HG03139 (cell line): ENCODE measurements at regions not wholly inside any gene's neighbourhood (a gene's known extent, or its start where the extent isn't known, plus 50 kb on each side); places are given as distances from the start of the nearest gene placed in this dataset.

Source experiments
- ATAC-seq: cut with Tn5 transposase; IDR thresholded peaks from one replicate; pipeline ENCODE4 v1.9.1; 2021; ENCODE audit not compliant: unreplicated experiment

GRCh38 chr10:7478727-7479457 lies 68.1 kb upstream of the SFMBT2 start:
- ATAC-seq: no peak

- ATAC-seq: no peak
These were observed 66.9 kb upstream of the SFMBT2 start for GRCh38 chr10:7477538-7478334.

DNA sequence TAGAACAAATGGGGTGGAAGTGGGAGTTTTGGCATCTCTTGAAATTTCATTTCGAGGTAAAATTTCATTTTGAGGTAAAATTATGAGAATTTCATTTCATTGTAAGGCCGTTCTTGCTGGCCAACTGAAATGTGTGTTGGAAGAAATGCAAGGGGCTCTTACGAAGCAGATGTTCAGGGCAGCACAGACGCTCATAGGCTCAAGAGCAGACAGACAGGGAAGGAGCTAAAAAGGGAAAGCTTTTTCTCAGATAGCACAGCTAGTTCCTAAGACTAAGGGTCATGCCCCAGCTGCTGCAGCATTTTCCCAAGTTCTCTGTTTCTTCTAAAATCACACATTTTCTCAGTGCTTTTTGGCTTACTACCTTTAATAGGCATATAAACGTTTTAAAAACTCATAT lies 65.1 kb upstream of the SFMBT2 start:
- ATAC-seq: no peak

DNA sequence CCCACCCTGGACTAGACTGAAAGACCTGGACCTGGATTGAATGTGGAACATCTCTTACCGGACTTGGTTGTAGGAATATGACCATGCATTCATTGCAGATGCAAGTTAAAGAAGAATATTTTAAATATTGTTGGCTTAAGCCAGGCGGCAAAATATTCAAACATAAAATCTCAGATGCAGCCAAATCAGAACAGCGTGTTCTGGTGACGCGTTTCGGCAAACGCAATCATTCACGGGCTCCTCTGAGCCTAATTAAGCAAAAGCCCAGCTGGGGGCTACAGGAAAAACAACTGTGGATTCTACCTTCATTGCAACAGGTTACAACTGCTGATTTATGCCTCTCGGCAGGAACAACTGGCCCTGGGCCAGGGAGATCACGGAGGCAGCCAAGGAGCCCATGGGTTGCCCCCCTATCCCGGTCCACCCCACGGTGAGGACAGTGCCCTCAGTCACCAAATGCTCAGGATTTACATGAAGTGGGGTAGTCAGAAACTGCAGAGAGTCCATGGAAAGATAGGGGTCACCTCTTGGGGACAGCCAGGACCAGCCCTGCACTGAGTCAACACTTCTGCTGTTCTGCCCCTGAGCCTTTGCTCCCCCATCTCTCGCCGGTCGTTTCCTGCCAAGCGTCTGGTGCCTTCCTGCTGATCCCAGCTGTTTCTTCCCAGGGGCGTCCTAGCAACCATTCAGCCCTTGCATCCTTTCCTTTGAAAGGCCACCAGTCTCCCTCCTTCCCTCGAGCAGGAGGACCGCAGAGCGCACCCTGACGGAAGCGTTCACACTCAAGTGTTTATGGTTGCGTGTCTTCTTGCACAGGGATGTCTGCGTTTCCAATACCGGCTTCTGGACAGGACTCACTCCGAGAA lies 64.4 kb upstream of the SFMBT2 start:
- no peak for ATAC-seq

DNA sequence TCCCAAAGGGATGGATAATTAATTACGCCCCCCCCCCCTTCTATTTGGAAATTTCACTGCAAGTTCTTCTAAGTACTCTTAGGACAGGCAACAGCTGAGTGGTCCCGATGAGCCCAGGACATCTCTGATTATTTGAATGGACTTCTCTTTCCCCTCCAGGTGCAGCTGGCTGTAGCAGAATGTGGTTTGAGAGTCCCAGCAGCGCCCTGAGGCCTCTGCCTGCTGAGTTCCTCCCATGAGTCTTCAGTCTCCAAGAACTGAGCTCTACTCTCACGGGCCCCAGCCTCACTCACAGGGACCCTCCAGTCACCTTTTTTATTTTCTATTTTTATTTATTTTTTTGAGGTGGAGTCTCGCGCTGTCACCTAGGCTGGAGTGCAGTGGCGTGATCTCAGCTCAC lies 63.6 kb upstream of the SFMBT2 start:
- no peak for ATAC-seq

- ATAC-seq: no peak
These were observed 62.6 kb upstream of the SFMBT2 start for GRCh38 chr10:7473474-7473873.

- ATAC-seq: peak; percentile 82
These were observed 61.0 kb upstream of the SFMBT2 start for GRCh38 chr10:7471720-7472367.

GRCh38 chr10:7470371-7470770 lies 59.5 kb upstream of the SFMBT2 start:
- ATAC-seq: no peak

GRCh38 chr10:7467031-7467667 lies 56.3 kb upstream of the SFMBT2 start:
- ATAC-seq: no peak

DNA sequence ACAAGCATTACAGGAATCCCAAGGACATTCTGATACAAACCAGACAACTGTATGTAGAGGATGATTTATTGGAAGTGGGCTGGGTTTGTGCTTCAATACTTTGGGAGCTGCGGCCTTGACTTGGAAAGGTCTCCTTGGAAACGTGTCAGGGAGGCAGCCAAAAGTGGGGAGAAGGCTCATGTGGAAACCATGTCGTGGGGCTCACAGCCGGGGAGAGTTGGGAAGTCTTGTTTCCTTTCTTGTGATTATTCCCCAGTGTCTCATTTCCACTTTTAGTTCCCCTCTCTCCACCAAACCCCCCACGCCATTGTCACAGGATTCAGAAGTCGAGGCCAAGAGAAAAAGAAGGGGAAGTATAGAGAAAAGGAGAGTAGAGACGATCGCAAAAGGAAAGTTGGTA lies 53.9 kb upstream of the SFMBT2 start:
- ATAC-seq: no peak
